22Rv1 (cell line): ENCODE measurements at regions not wholly inside any gene's neighbourhood (a gene's known extent, or its start where the extent isn't known, plus 50 kb on each side); places are given as distances from the start of the nearest gene placed in this dataset.

Experiments used
- ZFX ChIP-seq: fragments of 450-650 bp; IDR thresholded peaks from 2 replicates; pipeline ENCODE4 v1.6.1; 2017; ENCODE audit warnings: antibody characterized with exemption, borderline replicate concordance
- TF ChIP-seq, protein P1 (sequence below): fragments of 450-650 bp; IDR thresholded peaks from 2 replicates; pipeline ENCODE4 v1.5.1; 2017; ENCODE audit warnings: mild to moderate bottlenecking

DNA sequence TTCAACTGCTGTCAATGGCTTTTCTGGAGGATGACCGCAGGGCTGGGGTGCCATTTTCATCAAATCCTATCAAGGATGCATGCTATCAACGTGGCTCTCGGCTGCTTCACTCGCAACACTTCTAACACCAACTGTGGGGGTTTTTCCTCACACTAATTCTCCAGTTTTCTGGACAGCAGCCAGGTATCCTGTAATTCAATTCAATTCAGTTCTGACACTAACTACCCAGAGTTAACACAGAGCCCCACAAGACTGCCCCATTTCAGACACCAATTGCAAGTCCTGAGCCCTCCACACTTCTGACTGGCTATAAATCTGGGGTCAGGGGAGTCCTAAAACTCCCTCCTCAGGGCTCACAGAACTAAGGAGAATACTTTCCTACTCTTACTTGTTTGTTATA lies 55.3 kb upstream of the TMCC3 start:
- TF ChIP-seq, protein P1, sequence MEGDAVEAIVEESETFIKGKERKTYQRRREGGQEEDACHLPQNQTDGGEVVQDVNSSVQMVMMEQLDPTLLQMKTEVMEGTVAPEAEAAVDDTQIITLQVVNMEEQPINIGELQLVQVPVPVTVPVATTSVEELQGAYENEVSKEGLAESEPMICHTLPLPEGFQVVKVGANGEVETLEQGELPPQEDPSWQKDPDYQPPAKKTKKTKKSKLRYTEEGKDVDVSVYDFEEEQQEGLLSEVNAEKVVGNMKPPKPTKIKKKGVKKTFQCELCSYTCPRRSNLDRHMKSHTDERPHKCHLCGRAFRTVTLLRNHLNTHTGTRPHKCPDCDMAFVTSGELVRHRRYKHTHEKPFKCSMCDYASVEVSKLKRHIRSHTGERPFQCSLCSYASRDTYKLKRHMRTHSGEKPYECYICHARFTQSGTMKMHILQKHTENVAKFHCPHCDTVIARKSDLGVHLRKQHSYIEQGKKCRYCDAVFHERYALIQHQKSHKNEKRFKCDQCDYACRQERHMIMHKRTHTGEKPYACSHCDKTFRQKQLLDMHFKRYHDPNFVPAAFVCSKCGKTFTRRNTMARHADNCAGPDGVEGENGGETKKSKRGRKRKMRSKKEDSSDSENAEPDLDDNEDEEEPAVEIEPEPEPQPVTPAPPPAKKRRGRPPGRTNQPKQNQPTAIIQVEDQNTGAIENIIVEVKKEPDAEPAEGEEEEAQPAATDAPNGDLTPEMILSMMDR: no peak
- no peak for TF ChIP-seq ZFX
